Ascending aorta (tissue), 2 donors: ENCODE measurements at regions not wholly inside any gene's neighbourhood (a gene's known extent, or its start where the extent isn't known, plus 50 kb on each side); places are given as distances from the start of the nearest gene placed in this dataset.

Experiments used
- DNase-seq, 2 donors: peaks; one replicate each; pipeline ENCODE4 v3.0.0-alpha.2; 2019; ENCODE audit warnings: low spot score in 2 of 2
- H3K27ac ChIP-seq, 2 donors: fragments of 200-600 bp; sonication (generic); one replicate each; pipeline ENCODE4 v1.5.1; 2016 to 2017; ENCODE audit warnings: mild to moderate bottlenecking in 1 of 2
- H3K27me3 ChIP-seq: fragments of 200-600 bp; sonication (generic); one replicate; pipeline ENCODE4 v1.5.1; 2017
- H3K36me3 ChIP-seq, 2 donors: fragments of 200-600 bp; sonication (generic); one replicate each; pipeline ENCODE4 v1.5.1; 2016
- H3K4me1 ChIP-seq, 2 donors: fragments of 200-600 bp; sonication (generic); one replicate each; pipeline ENCODE4 v1.5.1; 2016 to 2017; ENCODE audit warnings: mild to moderate bottlenecking in 1 of 2
- H3K4me3 ChIP-seq, 2 donors: fragments of 200-600 bp; sonication (generic); one replicate each; pipeline ENCODE4 v1.5.1; 2016 to 2017; ENCODE audit warnings: mild to moderate bottlenecking in 1 of 2
- H3K9me3 ChIP-seq, 2 donors: fragments of 200-600 bp; sonication (generic); one replicate each; pipeline ENCODE4 v1.5.1; 2016
- intact Hi-C: fragments of 100-400 bp; cut with DNase I; formaldehyde crosslinking; loops from one replicate; pipeline ENCODE4 v1.15.1; 2023
- TF ChIP-seq, protein P1 (sequence below), 3 experiments: fragments of 200-600 bp in 2 of 3; fragments of 450-650 bp in 1 of 3; sonication (generic) in 2 of 3; IDR thresholded peaks; one replicate each; pipeline ENCODE4 v1.5.1; 2016 to 2019; ENCODE audit warnings: antibody characterized with exemption in 3 of 3, mild to moderate bottlenecking in 1 of 3, moderate library complexity in 1 of 3

DNA sequence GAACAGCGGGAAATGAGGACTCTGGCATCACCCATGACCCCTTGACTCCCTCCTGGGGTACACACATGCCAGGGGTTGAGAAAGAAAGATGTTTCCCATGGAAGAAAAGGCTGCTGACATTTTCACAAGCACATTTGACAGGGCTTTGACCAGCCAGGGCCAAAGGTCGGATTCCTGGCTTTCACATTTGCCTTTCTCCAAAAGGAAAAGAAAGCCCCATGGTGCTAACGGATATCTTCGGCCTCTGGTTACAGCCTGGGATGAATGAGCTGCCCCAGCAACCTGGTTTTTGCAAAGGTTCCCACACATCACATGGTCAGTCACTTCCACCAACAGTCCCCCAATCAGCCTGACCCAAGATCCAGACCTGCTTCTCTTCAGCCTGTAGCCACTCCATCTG, 478.2 kb upstream of the CDH11 start:
- Histone ChIP-seq H3K9me3 (no peaks in the 10 kb centered on the region), H3K4me3 (no peak overlapping the region), H3K4me1 (no peaks in the 10 kb centered on the region), H3K36me3 (no peaks in the 10 kb centered on the region), H3K27me3 (no peaks in the 10 kb centered on the region), H3K27ac (no peak overlapping the region)
- no peak for DNase-seq
- intact Hi-C loops, result no loop called here
- TF ChIP-seq, protein P1, sequence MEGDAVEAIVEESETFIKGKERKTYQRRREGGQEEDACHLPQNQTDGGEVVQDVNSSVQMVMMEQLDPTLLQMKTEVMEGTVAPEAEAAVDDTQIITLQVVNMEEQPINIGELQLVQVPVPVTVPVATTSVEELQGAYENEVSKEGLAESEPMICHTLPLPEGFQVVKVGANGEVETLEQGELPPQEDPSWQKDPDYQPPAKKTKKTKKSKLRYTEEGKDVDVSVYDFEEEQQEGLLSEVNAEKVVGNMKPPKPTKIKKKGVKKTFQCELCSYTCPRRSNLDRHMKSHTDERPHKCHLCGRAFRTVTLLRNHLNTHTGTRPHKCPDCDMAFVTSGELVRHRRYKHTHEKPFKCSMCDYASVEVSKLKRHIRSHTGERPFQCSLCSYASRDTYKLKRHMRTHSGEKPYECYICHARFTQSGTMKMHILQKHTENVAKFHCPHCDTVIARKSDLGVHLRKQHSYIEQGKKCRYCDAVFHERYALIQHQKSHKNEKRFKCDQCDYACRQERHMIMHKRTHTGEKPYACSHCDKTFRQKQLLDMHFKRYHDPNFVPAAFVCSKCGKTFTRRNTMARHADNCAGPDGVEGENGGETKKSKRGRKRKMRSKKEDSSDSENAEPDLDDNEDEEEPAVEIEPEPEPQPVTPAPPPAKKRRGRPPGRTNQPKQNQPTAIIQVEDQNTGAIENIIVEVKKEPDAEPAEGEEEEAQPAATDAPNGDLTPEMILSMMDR (IDR thresholded peaks at IDR 0.05), result no peak

DNA sequence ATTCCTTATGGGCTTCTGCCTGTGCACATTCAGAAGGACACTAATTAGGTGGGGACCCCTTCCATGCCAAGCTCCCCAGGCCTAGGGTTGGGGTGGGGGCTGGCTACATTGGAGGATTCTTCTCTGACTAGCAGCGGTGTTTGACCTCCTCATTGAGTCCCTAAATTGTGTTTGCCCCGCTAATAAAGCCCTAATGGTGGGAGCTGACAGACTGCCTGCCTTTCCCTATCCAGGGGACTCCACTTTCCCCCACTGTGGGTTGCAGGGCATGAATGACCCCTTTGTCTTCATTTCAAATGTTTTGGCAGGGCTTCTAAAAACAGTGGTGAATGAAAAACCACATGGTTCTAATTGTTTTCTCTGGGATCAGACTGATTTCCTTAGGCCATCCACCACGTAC, 476.8 kb upstream of the CDH11 start:
- H3K4me3 ChIP-seq, result no peak overlapping the region
- no peak overlapping the region for H3K27ac ChIP-seq
- no peaks in the 10 kb centered on the region for H3K9me3 ChIP-seq
- no peaks in the 10 kb centered on the region for H3K27me3 ChIP-seq
- no peaks in the 10 kb centered on the region for H3K4me1 ChIP-seq
- TF ChIP-seq, protein P1 (IDR thresholded peaks at IDR 0.05), result no peak
- DNase-seq, result no peak
- no peaks in the 10 kb centered on the region for H3K36me3 ChIP-seq
- intact Hi-C loops, result no loop called here

DNA sequence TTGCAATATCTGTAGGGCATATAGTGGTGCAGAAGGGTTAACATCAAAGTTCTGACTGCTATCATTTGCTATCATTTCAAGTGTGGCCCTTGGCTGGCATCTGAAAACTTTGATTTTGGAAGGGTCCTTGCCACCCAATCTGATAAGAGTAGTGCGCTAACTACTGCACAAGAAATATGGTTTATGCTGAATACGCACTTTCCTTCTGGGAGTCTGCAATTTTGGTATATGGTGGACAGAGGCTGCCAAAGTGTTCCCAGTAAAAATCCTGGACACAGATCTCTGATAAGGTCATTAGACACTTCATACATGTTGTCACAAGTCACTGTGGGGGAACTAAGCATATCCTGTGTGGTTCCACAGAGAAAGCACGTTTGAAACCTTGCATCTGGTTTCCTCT, 461.6 kb upstream of the CDH11 start:
- TF ChIP-seq, protein P1 (IDR thresholded peaks at IDR 0.05), result no peak
- H3K36me3 ChIP-seq, result no peaks in the 10 kb centered on the region
- no peak overlapping the region for H3K4me3 ChIP-seq
- DNase-seq, result no peak
- H3K4me1 ChIP-seq, result no peaks in the 10 kb centered on the region
- no peak overlapping the region for H3K27ac ChIP-seq
- H3K9me3 ChIP-seq, result no peaks in the 10 kb centered on the region
- no peaks in the 10 kb centered on the region for H3K27me3 ChIP-seq
- intact Hi-C loops, result no loop called here

DNA sequence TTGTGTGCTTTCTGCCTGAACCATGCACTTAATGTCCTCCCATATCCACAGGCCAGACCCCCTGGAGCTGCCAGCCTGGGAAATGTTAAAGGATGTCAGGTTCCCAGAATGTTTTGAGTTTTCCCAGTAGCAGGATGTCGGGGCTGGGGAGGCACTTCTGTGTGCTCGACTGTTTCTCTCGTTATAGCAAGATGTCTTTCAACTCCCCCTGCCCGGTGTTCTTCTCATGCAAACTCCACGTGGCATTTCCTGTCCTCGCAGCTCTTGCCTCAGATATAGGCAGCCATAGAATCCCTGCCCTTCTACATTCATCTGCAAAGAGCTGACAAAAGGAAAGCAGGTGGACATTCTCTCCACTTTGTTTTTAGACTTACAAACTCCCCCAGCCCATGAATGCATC, 457.2 kb upstream of the CDH11 start:
- no peak for DNase-seq
- intact Hi-C loops, result no loop called here

DNA sequence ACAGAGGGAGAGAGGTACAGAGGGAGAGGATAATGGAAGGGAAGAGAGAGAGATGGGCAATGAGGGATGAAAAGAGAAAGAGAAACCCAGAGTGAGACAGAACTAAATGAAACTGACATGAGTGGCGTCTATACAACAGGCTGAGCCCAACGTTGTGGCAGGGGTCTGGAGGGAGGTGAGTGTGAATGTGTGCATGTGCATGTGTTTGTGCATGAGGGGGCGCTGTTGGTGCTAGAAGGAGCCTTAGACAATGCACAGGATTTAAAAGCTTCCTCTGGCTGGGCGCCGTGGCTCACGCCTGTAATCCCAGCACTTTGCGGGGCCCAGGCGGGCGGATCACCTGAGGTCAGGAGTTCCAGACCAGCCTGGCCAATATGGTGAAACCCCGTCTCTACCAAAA, 454.8 kb upstream of the CDH11 start:
- no peak overlapping the region for H3K27ac ChIP-seq
- intact Hi-C loops, result no loop called here

More for the DNA sequence above, 457.2 kb upstream of the CDH11 start:
- no peak overlapping the region for H3K27ac ChIP-seq
- no peaks in the 10 kb centered on the region for H3K4me1 ChIP-seq
- no peaks in the 10 kb centered on the region for H3K9me3 ChIP-seq
- H3K4me3 ChIP-seq, result no peak overlapping the region
- H3K36me3 ChIP-seq, result no peaks in the 10 kb centered on the region
- TF ChIP-seq, protein P1 (IDR thresholded peaks at IDR 0.05), result no peak
- no peaks in the 10 kb centered on the region for H3K27me3 ChIP-seq

DNA sequence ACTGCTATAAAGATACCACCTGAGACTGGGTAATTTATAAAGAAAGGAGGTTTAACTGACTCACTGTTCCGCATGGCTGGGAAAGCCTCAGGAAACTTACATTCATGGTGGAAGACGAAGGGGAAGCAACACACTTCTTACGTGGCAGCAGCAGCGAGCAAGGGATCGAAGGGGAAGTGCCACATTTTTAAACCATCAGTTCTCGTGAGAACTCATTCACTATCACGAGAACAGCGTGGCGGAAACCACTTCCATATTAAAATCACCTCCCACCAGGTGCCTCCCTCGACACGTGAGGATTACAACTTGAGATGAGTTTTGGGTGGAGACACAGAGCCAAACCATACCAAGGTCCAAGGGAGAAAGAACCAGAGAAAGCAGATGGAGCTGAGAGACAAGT, 454.3 kb upstream of the CDH11 start:
- no peak for DNase-seq
- Histone ChIP-seq H3K4me1 (no peaks in the 10 kb centered on the region), H3K4me3 (no peak overlapping the region), H3K36me3 (no peaks in the 10 kb centered on the region), H3K27me3 (no peaks in the 10 kb centered on the region), H3K27ac (no peak overlapping the region), H3K9me3 (no peaks in the 10 kb centered on the region)
- TF ChIP-seq, protein P1 (IDR thresholded peaks at IDR 0.05), result no peak
- intact Hi-C loops, result no loop called here

More for the DNA sequence above, 454.8 kb upstream of the CDH11 start:
- TF ChIP-seq, protein P1 (IDR thresholded peaks at IDR 0.05), result no peak
- no peaks in the 10 kb centered on the region for H3K27me3 ChIP-seq
- H3K36me3 ChIP-seq, result no peaks in the 10 kb centered on the region
- no peak for DNase-seq
- no peaks in the 10 kb centered on the region for H3K4me1 ChIP-seq
- no peaks in the 10 kb centered on the region for H3K9me3 ChIP-seq
- H3K4me3 ChIP-seq, result no peak overlapping the region
